Endothelial cell of umbilical vein (primary cell): ENCODE measurements at regions not wholly inside any gene's neighbourhood (a gene's known extent, or its start where the extent isn't known, plus 50 kb on each side); places are given as distances from the start of the nearest gene placed in this dataset.

Experiments used
- BruUV-seq: library from RNA; stranded (reverse); fragments of 400-500 nt; replicated peaks from 2 replicates; lab custom pipeline; 2021; lab: Mats Ljungman, UMichigan
- CTCF ChIA-PET: fragments of 300-600, 350-600 bp; sonication (Branson Sonifier 250); formaldehyde crosslinking; loops from one replicate; lab custom pipeline; 2021; ENCODE audit warnings: antibody characterized with exemption, inconsistent platforms; lab: Charles Lee
- POLR2A ChIA-PET: fragments of 300-600, 350-600 bp; sonication (Branson Sonifier 250); formaldehyde crosslinking; loops from one replicate; lab custom pipeline; 2021; ENCODE audit warnings: antibody characterized with exemption, inconsistent platforms; lab: Charles Lee
- DNase-seq: peaks from one replicate; pipeline ENCODE4 v3.0.0-alpha.2; 2011; ENCODE audit warnings: low read depth, low spot score
- FAIRE-seq: peaks from 2 replicates; lab custom pipeline; 2011; peaks lifted over from hg19 to GRCh38; lab: Jason Lieb, UNC
- H2AFZ ChIP-seq: 2 replicates; pipeline ENCODE4 v1.6.0; 2012; ENCODE audit warnings: low read depth, low read length, control low read depth, inconsistent platforms
- H3K27ac ChIP-seq: 2 replicates; pipeline ENCODE4 v1.5.1; 2011; ENCODE audit warnings: low read depth, mild to moderate bottlenecking, control low read depth, low read length, moderate library complexity; ENCODE audit not compliant: insufficient read depth
- H3K27me3 ChIP-seq, 2 experiments: 2 replicates each; pipeline versions ENCODE4 v1.6.0 to v1.6.1; 2011; ENCODE audit warnings: low read length in 2 of 2, mixed read lengths in 1 of 2; ENCODE audit not compliant: control insufficient read depth in 2 of 2, insufficient read depth in 2 of 2
- H3K36me3 ChIP-seq, 2 experiments: 2 replicates in 1 of 2; 3 replicates in 1 of 2; pipeline ENCODE4 v1.5.1; 2011; ENCODE audit warnings: low read length in 2 of 2, mild to moderate bottlenecking in 1 of 2, moderate library complexity in 1 of 2; ENCODE audit not compliant: control insufficient read depth in 2 of 2, insufficient read depth in 2 of 2; ENCODE audit errors: extremely low read depth in 1 of 2
- H3K4me1 ChIP-seq: 3 replicates; pipeline ENCODE4 v1.5.1; 2011; ENCODE audit warnings: mild to moderate bottlenecking, low read length; ENCODE audit not compliant: control insufficient read depth, insufficient read depth; ENCODE audit errors: extremely low read depth
- H3K4me2 ChIP-seq: 2 replicates; pipeline ENCODE4 v1.6.1; 2011; ENCODE audit warnings: low read length, control low read depth, mixed read lengths; ENCODE audit not compliant: insufficient read depth
- H3K4me3 ChIP-seq, 3 experiments: fragments of 200-600 bp in 1 of 3; sonication (generic), shearing (Covaris generic) in 1 of 3; replicated peaks in 1 of 3; 2 replicates each; pipeline ENCODE4 v1.5.1; 2011 to 2016; ENCODE audit warnings: control low read depth in 3 of 3, low read length in 3 of 3, mild to moderate bottlenecking in 2 of 3, inconsistent platforms in 1 of 3, low read depth in 1 of 3, moderate library complexity in 1 of 3; ENCODE audit not compliant: insufficient read depth in 1 of 3
- H3K79me2 ChIP-seq: 2 replicates; pipeline ENCODE4 v1.6.0; 2012; ENCODE audit warnings: low read length, inconsistent platforms; ENCODE audit not compliant: control insufficient read depth, insufficient read depth
- H3K9ac ChIP-seq: replicated peaks from 2 replicates; pipeline ENCODE3; 2011; ENCODE audit warnings: low read length, control low read depth; ENCODE audit not compliant: insufficient read depth; ENCODE audit errors: extremely low read depth
- H3K9me1 ChIP-seq: replicated peaks from 3 replicates; pipeline ENCODE4 v1.6.0; 2011; ENCODE audit warnings: mild to moderate bottlenecking, low read length; ENCODE audit not compliant: control insufficient read depth, insufficient read depth; ENCODE audit errors: extremely low read depth
- H3K9me3 ChIP-seq: replicated peaks from 2 replicates; pipeline ENCODE4 v1.5.1; 2012; ENCODE audit warnings: low read length, inconsistent platforms; ENCODE audit not compliant: control insufficient read depth, insufficient read depth
- H4K20me1 ChIP-seq: replicated peaks from 2 replicates; pipeline ENCODE3; 2011; ENCODE audit warnings: mild to moderate bottlenecking, low read length; ENCODE audit not compliant: control insufficient read depth, insufficient read depth; ENCODE audit errors: extremely low read depth
- CTCF ChIP-seq, 2 donors: IDR thresholded peaks; 1 replicate in 1 of 2; 2 replicates in 1 of 2; pipeline ENCODE4 v1.5.1; 2011; ENCODE audit warnings: low read length in 2 of 2, mild to moderate bottlenecking in 2 of 2, moderate library complexity in 2 of 2, control low read depth in 1 of 2, inconsistent platforms in 1 of 2, low read depth in 1 of 2; ENCODE audit not compliant: insufficient read depth in 1 of 2; ENCODE audit errors: extremely low read depth in 1 of 2
- EZH2 ChIP-seq: IDR thresholded peaks from 2 replicates; pipeline ENCODE4 v1.6.1; 2012; ENCODE audit warnings: borderline replicate concordance, low read depth, mild to moderate bottlenecking, moderate library complexity, low read length, inconsistent platforms; ENCODE audit not compliant: severe bottlenecking
- FOS ChIP-seq: IDR thresholded peaks from 2 replicates; pipeline ENCODE4 v1.6.1; 2011; ENCODE audit warnings: mild to moderate bottlenecking, low read length, moderate library complexity, borderline replicate concordance; ENCODE audit not compliant: insufficient read depth
- GATA2 ChIP-seq: IDR thresholded peaks from 2 replicates; pipeline ENCODE4 v1.7.0; 2011; ENCODE audit warnings: low read depth, mild to moderate bottlenecking, moderate library complexity, mixed read lengths, low read length; ENCODE audit not compliant: insufficient read length, insufficient read depth
- JUN ChIP-seq: IDR thresholded peaks from 2 replicates; pipeline ENCODE4 v1.6.1; 2011; ENCODE audit warnings: borderline replicate concordance, low read depth; ENCODE audit not compliant: insufficient read length, insufficient read depth
- MYC ChIP-seq: IDR thresholded peaks from one replicate; pipeline ENCODE4 v1.6.1; 2011; ENCODE audit warnings: mild to moderate bottlenecking, low read depth, low read length
- POLR2A ChIP-seq: IDR thresholded peaks from 2 replicates; pipeline ENCODE4 v1.6.1; 2012; ENCODE audit warnings: low read depth, mild to moderate bottlenecking, control low read depth, low read length
- POLR2AphosphoS5 ChIP-seq: IDR thresholded peaks from 2 replicates; pipeline ENCODE4 v1.6.1; 2012; ENCODE audit warnings: low read depth, mild to moderate bottlenecking, control low read depth, low read length, moderate library complexity; ENCODE audit not compliant: insufficient read depth
- dilution Hi-C: fragments of 300-500 bp; cut with MboI; formaldehyde crosslinking; loops from one replicate; pipeline ENCODE4 v1.15.0; 2019; ENCODE audit warnings: low sequenced_read_pairs; ENCODE audit not compliant: extremely low pct_ligation_motif_present
- intact Hi-C: fragments of 100-400 bp; cut with micrococcal nuclease; formaldehyde crosslinking; loops from one replicate; pipeline ENCODE4 v1.10.0; 2022
- TF ChIP-seq, protein P1 (sequence below): IDR thresholded peaks from 2 replicates; pipeline ENCODE4 v1.6.1; 2011; ENCODE audit not compliant: insufficient read depth, insufficient read length

- FAIRE-seq = no peak
- H3K27ac ChIP-seq = no peak overlapping the region
- intact Hi-C loops = no loop called here
- H3K79me2 ChIP-seq = no peaks in the 10 kb centered on the region
- H4K20me1 ChIP-seq = no peaks in the 10 kb centered on the region
- no peak overlapping the region for H2AFZ ChIP-seq
- POLR2A ChIA-PET = no interaction called here
- no peaks in the 10 kb centered on the region for H3K9me3 ChIP-seq
- H3K4me2 ChIP-seq = no peak overlapping the region
- CTCF ChIA-PET = no interaction called here
- no peak for DNase-seq
- H3K9me1 ChIP-seq = no peaks in the 10 kb centered on the region
- no peaks in the 10 kb centered on the region for H3K4me1 ChIP-seq
- H3K4me3 ChIP-seq = no peak overlapping the region
- dilution Hi-C loops = no loop called here
- BruUV-seq = no TSS peak
- H3K27me3 ChIP-seq = no peaks in the 10 kb centered on the region
- no peaks in the 10 kb centered on the region for H3K36me3 ChIP-seq
- no peak overlapping the region for H3K9ac ChIP-seq
- TF ChIP-seq POLR2A (no peak), POLR2AphosphoS5 (no peak), GATA2 (no peak), JUN (no peak), FOS (no peak), EZH2 (no peak), MYC (no peak), CTCF (IDR thresholded peaks at IDR 0.05; ENCODE audit: extremely low read depth in 1 of 2, insufficient read depth in 1 of 2, low read depth in 1 of 2, low read length in 2 of 2) (no peak)
- TF ChIP-seq, protein P1, sequence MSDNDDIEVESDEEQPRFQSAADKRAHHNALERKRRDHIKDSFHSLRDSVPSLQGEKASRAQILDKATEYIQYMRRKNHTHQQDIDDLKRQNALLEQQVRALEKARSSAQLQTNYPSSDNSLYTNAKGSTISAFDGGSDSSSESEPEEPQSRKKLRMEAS = no peak
Measured at GRCh38 chr1:80529546-80529945, 1271.2 kb upstream of the ADGRL2 start.
